AG09319 (cell line): ENCODE measurements at regions not wholly inside any gene's neighbourhood (a gene's known extent, or its start where the extent isn't known, plus 50 kb on each side); places are given as distances from the start of the nearest gene placed in this dataset.
A peak's percentile ranks its signal among the peaks of the same experiment; 100 is the strongest.
"Not testable (repeated sequence)": the region's sequence is repeated elsewhere in the genome, so short reads cannot be mapped to it uniquely, and the experiment has no call there.

Experiments used
- DNase-seq: peaks from one replicate; pipeline ENCODE4 v3.0.0-alpha.2; 2010; ENCODE audit warnings: low read depth; ENCODE audit errors: extremely low read depth
- CTCF ChIP-seq: IDR thresholded peaks from 2 replicates; pipeline ENCODE4 v1.5.1; 2011; ENCODE audit warnings: low read depth, mild to moderate bottlenecking, inconsistent platforms, low read length, moderate library complexity

DNA sequence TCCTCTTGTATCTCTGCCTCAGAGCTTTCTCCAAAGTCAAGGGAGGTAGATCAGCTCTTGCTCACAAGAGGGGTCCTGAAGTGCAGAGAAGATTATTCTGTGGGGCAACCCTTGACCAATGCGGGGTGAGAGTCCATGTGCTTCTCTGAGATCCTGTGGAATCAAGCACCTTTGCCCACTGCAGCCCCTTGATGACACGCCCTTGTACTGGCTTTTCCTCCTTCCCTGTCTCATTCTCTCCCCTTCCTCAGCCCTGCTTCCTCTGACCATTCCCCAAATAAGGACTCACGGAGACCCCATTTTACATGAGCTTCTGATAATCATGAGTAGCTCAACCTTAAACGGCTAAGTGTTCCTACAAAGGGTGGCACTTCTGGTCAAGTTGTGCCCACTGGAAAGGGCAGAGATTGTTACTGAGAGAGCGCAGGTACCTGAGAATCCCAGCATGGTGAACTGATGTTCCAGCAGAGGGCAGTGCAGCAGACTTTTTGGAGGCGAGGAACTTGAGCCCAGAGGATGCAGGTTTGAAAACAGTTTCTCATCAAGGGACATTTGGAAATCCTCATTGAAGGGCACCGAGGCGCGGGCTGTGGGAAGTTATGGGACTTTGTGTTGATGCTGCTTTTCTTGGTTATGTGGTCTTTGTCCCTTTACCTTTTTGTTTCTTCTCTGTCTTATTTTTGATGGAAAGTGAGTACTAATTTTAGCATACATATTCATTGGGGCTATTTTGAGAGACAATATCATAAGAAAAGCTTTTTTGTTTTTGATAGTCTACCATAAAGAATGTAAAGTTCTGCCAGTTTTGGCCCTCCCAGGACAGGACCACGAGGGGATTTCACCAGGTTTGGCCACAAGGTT lies 201.3 kb downstream of the RBM46 start:
- peak; percentile 8 for DNase-seq
- peak; percentile 82 for TF ChIP-seq CTCF

- TF ChIP-seq CTCF: no peak
- no peak for DNase-seq
Measured at GRCh38 chr4:154983714-154984113, 202.6 kb downstream of the RBM46 start.

GRCh38 chr4:154984148-154984547 lies 203.1 kb downstream of the RBM46 start:
- DNase-seq: no peak
- no peak for TF ChIP-seq CTCF

GRCh38 chr4:154984616-154985015 lies 203.5 kb downstream of the RBM46 start:
- no peak for DNase-seq
- no peak for TF ChIP-seq CTCF

DNA sequence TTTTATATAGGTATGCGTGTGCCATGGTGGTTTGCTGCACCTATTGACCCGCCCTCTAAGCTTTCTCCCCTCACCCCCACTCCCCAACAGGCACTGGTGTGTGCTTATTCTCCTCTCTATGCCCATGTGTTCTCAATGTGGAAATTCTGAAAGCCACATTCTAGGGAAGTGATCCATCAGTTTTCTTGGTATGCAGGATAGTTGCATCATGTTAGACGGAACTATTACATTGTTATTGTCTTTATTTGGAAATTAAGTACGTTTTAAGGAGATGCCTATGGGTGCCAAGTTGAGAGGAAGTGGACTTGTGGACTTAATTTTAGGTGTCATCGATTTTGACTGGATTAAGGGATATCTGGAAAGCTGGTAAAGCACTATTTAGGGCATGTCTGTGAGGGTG lies 204.6 kb downstream of the RBM46 start:
- no peak for DNase-seq
- no peak for TF ChIP-seq CTCF

- no peak for TF ChIP-seq CTCF
- no peak for DNase-seq
Measured at GRCh38 chr4:154988511-154988910, 207.4 kb downstream of the RBM46 start.

GRCh38 chr4:154989511-154989910 lies 208.4 kb downstream of the RBM46 start:
- no peak for DNase-seq
- TF ChIP-seq CTCF: no peak

DNA sequence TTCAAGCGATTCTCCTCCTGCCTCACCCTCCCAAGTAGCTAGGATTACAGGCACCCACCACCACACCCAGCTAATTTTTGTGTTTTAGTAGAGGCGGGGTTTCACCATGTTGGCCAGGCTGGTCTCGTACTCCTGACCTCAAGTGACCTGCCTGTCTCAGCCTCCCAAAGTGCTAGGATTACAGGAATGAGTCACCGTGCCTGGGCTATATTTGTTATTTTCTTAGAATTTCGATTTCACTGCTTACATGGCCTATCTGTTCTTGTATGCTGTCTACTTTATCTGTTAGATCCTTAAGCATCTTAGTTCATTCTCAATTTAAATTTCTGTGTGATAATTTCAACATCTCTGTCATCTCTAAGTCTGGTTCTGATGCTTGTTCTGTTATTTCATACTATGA lies 210.6 kb upstream of the NPY2R start:
- not testable (repeated sequence) for DNase-seq
